HepG2 (cell line): ENCODE measurements at regions not wholly inside any gene's neighbourhood (a gene's known extent, or its start where the extent isn't known, plus 50 kb on each side); places are given as distances from the start of the nearest gene placed in this dataset.

Source experiments
- EP300 ChIP-seq, 3 experiments: sonication (generic) in 1 of 3; formaldehyde crosslinking in 1 of 3; IDR thresholded peaks; 2 replicates each; pipeline versions ENCODE4 v1.5.1 to v1.6.1; 2011 to 2020; ENCODE audit warnings: low read depth in 2 of 3, low read length in 2 of 3, borderline replicate concordance in 1 of 3, improper control_type of control experiment in 1 of 3, mild to moderate bottlenecking in 1 of 3, missing genetic modification reagents in 1 of 3, moderate library complexity in 1 of 3
- FOXC1 ChIP-seq: sonication (generic); formaldehyde crosslinking; IDR thresholded peaks from 2 replicates; pipeline ENCODE4 v1.8.0; 2022; ENCODE audit warnings: mild to moderate bottlenecking, missing genetic modification reagents, borderline replicate concordance
- HHEX ChIP-seq: IDR thresholded peaks from 2 replicates; pipeline ENCODE4 v1.6.1; 2016; ENCODE audit warnings: control low read depth
- HNF1B ChIP-seq: sonication (generic); formaldehyde crosslinking; IDR thresholded peaks from 2 replicates; pipeline ENCODE4 v1.5.1; 2020; ENCODE audit warnings: mild to moderate bottlenecking, moderate library complexity, missing genetic modification reagents
- KDM4B ChIP-seq: sonication (generic); formaldehyde crosslinking; IDR thresholded peaks from 2 replicates; pipeline ENCODE4 v1.4.0; 2020; ENCODE audit warnings: missing genetic modification reagents
- NR1H2 ChIP-seq: sonication (generic); formaldehyde crosslinking; IDR thresholded peaks from 2 replicates; pipeline ENCODE4 v1.8.1; 2022; ENCODE audit warnings: low read depth, missing genetic modification reagents, borderline replicate concordance
- PAXIP1 ChIP-seq: sonication (generic); formaldehyde crosslinking; conservative IDR thresholded peaks from 2 replicates; pipeline ENCODE4 v1.4.0; 2020; ENCODE audit warnings: mild to moderate bottlenecking, missing genetic modification reagents, moderate library complexity
- PCBP2 ChIP-seq: fragments of 200-400 bp; formaldehyde crosslinking; optimal IDR thresholded peaks from 2 replicates; pipeline ENCODE3; 2018; ENCODE audit warnings: low read length, low read depth; ENCODE audit not compliant: poor library complexity, severe bottlenecking
- PHF5A ChIP-seq: IDR thresholded peaks from one replicate; pipeline ENCODE4 v1.6.1; 2018; ENCODE audit warnings: low read depth, missing genetic modification reagents; ENCODE audit not compliant: unreplicated experiment
- SRY ChIP-seq: sonication (generic); formaldehyde crosslinking; IDR thresholded peaks from 2 replicates; pipeline ENCODE4 v1.8.0; 2022; ENCODE audit warnings: mild to moderate bottlenecking, missing genetic modification reagents
- ZNF207 ChIP-seq: fragments of 450-650 bp; IDR thresholded peaks from 2 replicates; pipeline ENCODE4 v1.6.1; 2016; ENCODE audit warnings: antibody characterized with exemption, borderline replicate concordance
- ZNF331 ChIP-seq: sonication (generic); formaldehyde crosslinking; IDR thresholded peaks from 2 replicates; pipeline ENCODE4 v1.4.0; 2020; ENCODE audit warnings: missing genetic modification reagents
- ZNF431 ChIP-seq: sonication (generic); formaldehyde crosslinking; IDR thresholded peaks from 2 replicates; pipeline ENCODE4 v1.9.0; 2022; ENCODE audit warnings: missing genetic modification reagents, low read depth, mild to moderate bottlenecking, borderline replicate concordance
- ZNF503 ChIP-seq: sonication (generic); formaldehyde crosslinking; IDR thresholded peaks from 2 replicates; pipeline ENCODE4 v1.4.0; 2020; ENCODE audit warnings: missing genetic modification reagents
- ZNF547 ChIP-seq: sonication (generic); formaldehyde crosslinking; IDR thresholded peaks from 2 replicates; pipeline ENCODE4 v1.5.1; 2020; ENCODE audit warnings: mild to moderate bottlenecking, missing genetic modification reagents
- ZNF710 ChIP-seq: sonication (generic); formaldehyde crosslinking; IDR thresholded peaks from 2 replicates; pipeline ENCODE4 v1.5.0; 2020; ENCODE audit warnings: mild to moderate bottlenecking, missing genetic modification reagents, borderline replicate concordance
- ZNF816 ChIP-seq: sonication (generic); formaldehyde crosslinking; IDR thresholded peaks from 2 replicates; pipeline ENCODE4 v1.8.0; 2022; ENCODE audit warnings: missing genetic modification reagents, mild to moderate bottlenecking, borderline replicate concordance

GRCh38 chr1:10936998-10937901 lies 75.2 kb upstream of the TARDBP start (continued):
- TF ChIP-seq FOXC1 = no peak
- no peak for TF ChIP-seq PCBP2
- TF ChIP-seq KDM4B (CRISPR knock-in tag) = 0 out of 2 replicates have a peak, but pooled peaks have one; percentile 58
- TF ChIP-seq ZNF547 = peak; percentile 62; the same call in 1 of the 2 replicates
- no peak for TF ChIP-seq HNF1B (CRISPR knock-in tag)
- TF ChIP-seq ZNF207 = no peak
- TF ChIP-seq ZNF710 (CRISPR knock-in tag) = peak; percentile 92; the same call in 1 of the 2 replicates
- TF ChIP-seq PAXIP1 = peak; percentile 79
- peak in 1 of 2 experiments; percentile 76; a peak in 2 of 4 replicates for TF ChIP-seq EP300 (IDR thresholded peaks at IDR 0.05; ENCODE audit: low read depth in 2 of 2, low read length in 2 of 2)
- peak; percentile 87 for TF ChIP-seq EP300 (CRISPR knock-in tag; IDR thresholded peaks at IDR 0.05; ENCODE audit: borderline replicate concordance)
- no peak for TF ChIP-seq ZNF816 (CRISPR knock-in tag)
- no peak for TF ChIP-seq NR1H2
- TF ChIP-seq ZNF503 (CRISPR knock-in tag) = peak; percentile 93; the same call in 1 of the 2 replicates
- TF ChIP-seq ZNF431 = peak; percentile 29; the same call in 1 of the 2 replicates
- TF ChIP-seq SRY (CRISPR knock-in tag) = no peak
- TF ChIP-seq PHF5A (CRISPR knock-in tag) = no peak
- peak; percentile 74; the same call in 1 of the 2 replicates for TF ChIP-seq ZNF331
- TF ChIP-seq HHEX = peak; percentile 53
